Gastrocnemius medialis (tissue), 4 donors: ENCODE measurements at regions not wholly inside any gene's neighbourhood (a gene's known extent, or its start where the extent isn't known, plus 50 kb on each side); places are given as distances from the start of the nearest gene placed in this dataset.

Source experiments
- ATAC-seq, 2 donors: fragments of 150-250 bp; one replicate each; pipeline ENCODE4 v1.9.1; 2016
- DNase-seq, 2 donors: peaks; one replicate each; pipeline ENCODE4 v3.0.0-alpha.2; 2019
- H3K27ac ChIP-seq, 4 donors: fragments of 200-600 bp; sonication (generic); 1 replicate in 1 of 4; 2 replicates in 3 of 4; pipeline ENCODE4 v1.5.1; 2016 to 2018; ENCODE audit warnings: mild to moderate bottlenecking in 2 of 4, moderate library complexity in 1 of 4
- H3K27me3 ChIP-seq, 3 donors: fragments of 200-600 bp; sonication (generic) in 2 of 3; 1 replicate in 1 of 3; 2 replicates in 2 of 3; pipeline versions ENCODE4 v1.5.1 to v1.6.0; 2016 to 2019; ENCODE audit warnings: mild to moderate bottlenecking in 1 of 3, moderate library complexity in 1 of 3
- H3K36me3 ChIP-seq, 2 donors: fragments of 200-600 bp; sonication (generic) in 1 of 2; one replicate each; pipeline ENCODE4 v1.5.1; 2017 to 2018
- H3K4me1 ChIP-seq, 2 donors: fragments of 200-600 bp; sonication (generic) in 1 of 2; one replicate each; pipeline ENCODE4 v1.5.1; 2016 to 2017; ENCODE audit warnings: mild to moderate bottlenecking in 2 of 2
- H3K4me3 ChIP-seq, 4 donors: fragments of 200-600 bp; sonication (generic) in 3 of 4; 1 replicate in 1 of 4; 2 replicates in 3 of 4; pipeline ENCODE4 v1.5.1; 2016 to 2019; ENCODE audit warnings: mild to moderate bottlenecking in 2 of 4
- H3K9me3 ChIP-seq, 3 donors: fragments of 200-600 bp; sonication (generic) in 2 of 3; 1 replicate in 1 of 3; 2 replicates in 2 of 3; pipeline ENCODE4 v1.5.1; 2016 to 2019
- CTCF ChIP-seq, 5 experiments: fragments of 450-650 bp in 3 of 5; fragments of 200-600 bp in 2 of 5; sonication (generic) in 2 of 5; IDR thresholded peaks in 4 of 5; conservative IDR thresholded peaks in 1 of 5; 1 replicate in 4 of 5; 2 replicates in 1 of 5; pipeline ENCODE4 v1.5.1; 2016 to 2019; ENCODE audit warnings: antibody characterized with exemption in 5 of 5, mild to moderate bottlenecking in 3 of 5, moderate library complexity in 3 of 5
- POLR2A ChIP-seq, 2 donors: fragments of 450-650 bp; IDR thresholded peaks; one replicate each; pipeline ENCODE4 v1.6.1; 2017; ENCODE audit warnings: antibody characterized with exemption in 2 of 2, mild to moderate bottlenecking in 2 of 2, moderate library complexity in 2 of 2
- in situ Hi-C, 4 donors: fragments of 200-750 bp; cut with MboI; loops; one replicate each; pipeline versions ENCODE4 v1.15.0 to v1.8.0; 2017; ENCODE audit warnings: low sequenced_read_pairs in 4 of 4
- intact Hi-C: fragments of 100-400 bp; cut with DNase I; formaldehyde crosslinking; loops from one replicate; pipeline ENCODE4 v1.15.1; 2023; ENCODE audit warnings: low total_unique reads

- TF ChIP-seq CTCF (IDR thresholded peaks at IDR 0.05 in 4 of 5, conservative IDR thresholded peaks at IDR 0.05 in 1 of 5) (no peak), POLR2A (IDR thresholded peaks at IDR 0.05) (no peak)
- Histone ChIP-seq H3K4me3 (no peak overlapping the region), H3K36me3 (no peaks in the 10 kb centered on the region), H3K27ac (no peak overlapping the region), H3K9me3 (no peaks in the 10 kb centered on the region), H3K27me3 (no peaks in the 10 kb centered on the region), H3K4me1 (no peaks in the 10 kb centered on the region)
- intact Hi-C loops (no loop called here), in situ Hi-C loops (no loop called here)
- DNase-seq (no peak), ATAC-seq (no peak)
These were observed 810.1 kb downstream of the PLA2G4A start for GRCh38 chr1:187638733-187639434.

DNA sequence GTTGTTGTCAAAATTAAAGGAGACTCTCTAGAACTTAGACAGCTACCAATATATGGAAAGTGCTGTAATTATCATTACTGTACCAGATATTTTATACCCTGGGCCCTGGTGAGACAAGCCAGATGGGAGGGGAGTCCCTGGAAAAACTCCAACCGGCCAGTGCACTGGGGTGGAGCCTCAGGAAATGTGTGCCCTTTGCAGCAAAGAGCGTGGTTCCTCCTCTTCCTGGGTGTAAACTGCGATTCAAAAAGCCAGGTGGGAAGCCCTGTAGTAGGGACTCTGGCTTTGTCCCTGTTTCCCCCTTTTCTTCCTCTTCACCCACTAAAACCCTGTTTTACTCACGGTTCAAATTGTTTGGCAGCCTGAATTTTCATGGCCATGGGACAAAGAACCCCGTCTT lies 812.3 kb downstream of the PLA2G4A start:
- ATAC-seq = no peak
- in situ Hi-C loops = no loop called here
- intact Hi-C loops = no loop called here

GRCh38 chr1:187641463-187641862 lies 812.7 kb downstream of the PLA2G4A start:
- no peak overlapping the region for H3K4me3 ChIP-seq
- ATAC-seq (no peak), DNase-seq (no peak)
- H3K36me3 ChIP-seq = no peaks in the 10 kb centered on the region
- H3K27me3 ChIP-seq = no peaks in the 10 kb centered on the region
- TF ChIP-seq CTCF (IDR thresholded peaks at IDR 0.05 in 4 of 5, conservative IDR thresholded peaks at IDR 0.05 in 1 of 5) = no peak
- TF ChIP-seq POLR2A (IDR thresholded peaks at IDR 0.05) = no peak
- no peaks in the 10 kb centered on the region for H3K9me3 ChIP-seq
- intact Hi-C loops (no loop called here), in situ Hi-C loops (no loop called here)
- H3K4me1 ChIP-seq = no peaks in the 10 kb centered on the region
- no peak overlapping the region for H3K27ac ChIP-seq

More for the DNA sequence above, 812.3 kb downstream of the PLA2G4A start:
- TF ChIP-seq CTCF (IDR thresholded peaks at IDR 0.05 in 4 of 5, conservative IDR thresholded peaks at IDR 0.05 in 1 of 5) (no peak), POLR2A (IDR thresholded peaks at IDR 0.05) (no peak)
- DNase-seq = no peak
- no peaks in the 10 kb centered on the region for H3K27me3 ChIP-seq
- no peak overlapping the region for H3K4me3 ChIP-seq
- no peak overlapping the region for H3K27ac ChIP-seq
- H3K9me3 ChIP-seq = no peaks in the 10 kb centered on the region
- H3K36me3 ChIP-seq = no peaks in the 10 kb centered on the region
- no peaks in the 10 kb centered on the region for H3K4me1 ChIP-seq

DNA sequence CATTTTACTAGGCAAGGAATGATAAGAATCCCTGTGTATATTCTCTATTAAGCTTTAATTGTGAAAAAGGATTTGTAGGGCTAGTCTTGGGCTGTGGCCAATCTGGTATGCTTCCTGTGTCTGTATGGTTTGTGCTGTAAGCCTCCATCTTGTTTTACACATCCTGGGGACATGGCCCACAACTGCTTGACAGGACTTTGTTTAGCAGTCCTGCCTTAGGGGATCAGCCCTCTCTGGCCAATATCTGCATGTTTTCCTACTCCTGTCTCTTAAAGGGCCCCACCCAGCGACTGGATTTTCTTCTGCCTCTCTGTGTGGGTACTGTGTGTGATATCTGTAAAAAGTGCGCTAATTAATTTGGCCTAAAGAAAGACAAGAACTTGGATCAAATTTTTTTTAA lies 813.2 kb downstream of the PLA2G4A start:
- Histone ChIP-seq H3K4me3 (no peak overlapping the region), H3K27me3 (no peaks in the 10 kb centered on the region), H3K9me3 (no peaks in the 10 kb centered on the region), H3K4me1 (no peaks in the 10 kb centered on the region), H3K27ac (no peak overlapping the region), H3K36me3 (no peaks in the 10 kb centered on the region)
- TF ChIP-seq CTCF (IDR thresholded peaks at IDR 0.05 in 4 of 5, conservative IDR thresholded peaks at IDR 0.05 in 1 of 5) = no peak
- TF ChIP-seq POLR2A (IDR thresholded peaks at IDR 0.05) = no peak
- ATAC-seq = no peak
- intact Hi-C loops (no loop called here), in situ Hi-C loops (no loop called here)
- no peak for DNase-seq

DNA sequence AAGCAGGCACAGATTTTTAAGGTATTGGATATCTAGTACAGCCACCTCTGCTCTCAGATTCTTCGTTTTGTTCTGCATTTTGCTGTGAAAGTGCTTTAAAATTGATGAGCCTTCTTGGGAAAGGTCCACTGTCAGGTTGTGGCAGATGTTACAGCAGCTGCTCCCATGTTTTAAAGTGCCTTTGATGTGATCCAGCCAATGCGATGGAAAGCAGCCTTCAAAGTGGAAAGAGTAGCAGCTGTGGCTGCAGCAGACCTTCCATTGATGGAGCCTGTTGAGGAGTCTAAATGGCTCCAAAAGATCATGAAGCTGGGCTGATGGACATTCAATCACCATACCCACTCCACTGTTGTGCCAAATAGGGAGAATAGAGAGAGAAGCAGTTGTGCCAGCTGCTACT lies 816.9 kb downstream of the PLA2G4A start:
- ATAC-seq = no peak
- in situ Hi-C loops = no loop called here
- Histone ChIP-seq H3K4me3 (no peak overlapping the region), H3K9me3 (no peaks in the 10 kb centered on the region), H3K4me1 (no peaks in the 10 kb centered on the region), H3K36me3 (no peaks in the 10 kb centered on the region), H3K27ac (no peak overlapping the region), H3K27me3 (no peaks in the 10 kb centered on the region)
- TF ChIP-seq POLR2A (IDR thresholded peaks at IDR 0.05) (no peak), CTCF (IDR thresholded peaks at IDR 0.05 in 4 of 5, conservative IDR thresholded peaks at IDR 0.05 in 1 of 5) (no peak)
- DNase-seq = no peak
- intact Hi-C loops = no loop called here
